Smooth muscle cell (in vitro differentiated cells): ENCODE measurements at regions not wholly inside any gene's neighbourhood (a gene's known extent, or its start where the extent isn't known, plus 50 kb on each side); places are given as distances from the start of the nearest gene placed in this dataset.

Source experiments
- DNase-seq: peaks from one replicate; lab custom pipeline; 2025; ENCODE audit not compliant: unreplicated experiment; lab: John Stamatoyannopoulos, UW
- H2AFZ ChIP-seq: fragments of 200-600 bp; sonication (generic); 2 replicates; pipeline ENCODE4 v1.6.0; 2016; ENCODE audit warnings: antibody characterized with exemption, low read depth, mild to moderate bottlenecking
- H3F3A ChIP-seq: fragments of 200-600 bp; sonication (generic); 2 replicates; pipeline ENCODE4 v1.6.0; 2017; ENCODE audit warnings: antibody characterized with exemption, low read depth
- H3K27ac ChIP-seq: fragments of 200-600 bp; sonication (generic); 2 replicates; pipeline ENCODE4 v1.5.1; 2016; ENCODE audit warnings: low read depth, mild to moderate bottlenecking
- H3K27me3 ChIP-seq: fragments of 200-600 bp; sonication (generic); 2 replicates; pipeline ENCODE4 v1.6.1; 2016; ENCODE audit warnings: low read depth, mild to moderate bottlenecking
- H3K36me3 ChIP-seq: fragments of 200-600 bp; sonication (generic); 2 replicates; pipeline ENCODE4 v1.5.1; 2016; ENCODE audit warnings: low read depth
- H3K4me1 ChIP-seq: fragments of 200-600 bp; sonication (generic); 2 replicates; pipeline ENCODE4 v1.5.1; 2016; ENCODE audit warnings: low read depth
- H3K4me2 ChIP-seq: fragments of 200-600 bp; sonication (generic); 2 replicates; pipeline ENCODE4 v1.6.0; 2016; ENCODE audit warnings: mild to moderate bottlenecking
- H3K4me3 ChIP-seq: fragments of 200-600 bp; sonication (generic); 2 replicates; pipeline ENCODE4 v1.5.1; 2016; ENCODE audit warnings: mild to moderate bottlenecking
- H3K79me2 ChIP-seq: fragments of 200-600 bp; sonication (generic); 2 replicates; pipeline ENCODE4 v1.6.0; 2016; ENCODE audit warnings: low read depth, mild to moderate bottlenecking
- H3K9ac ChIP-seq: fragments of 200-600 bp; sonication (generic); 2 replicates; pipeline ENCODE4 v1.6.0; 2016; ENCODE audit warnings: low read depth
- H3K9me3 ChIP-seq: fragments of 200-600 bp; sonication (generic); replicated peaks from 2 replicates; pipeline ENCODE4 v1.5.1; 2016; ENCODE audit warnings: low read depth
- H4K20me1 ChIP-seq: fragments of 200-600 bp; sonication (generic); 2 replicates; pipeline ENCODE4 v1.6.0; 2016; ENCODE audit warnings: low read depth
- CTCF ChIP-seq: fragments of 200-600 bp; sonication (generic); IDR thresholded peaks from 2 replicates; pipeline ENCODE4 v1.5.1; 2017; ENCODE audit warnings: borderline replicate concordance, mild to moderate bottlenecking, antibody characterized with exemption; ENCODE audit not compliant: insufficient read depth, poor library complexity, severe bottlenecking
- WGBS: methylation state at CpG from one replicate; pipeline ENCODE4 v1.1.7; 2016; ENCODE audit warnings: low lambda C conversion rate; 5-methylcytosine and 5-hydroxymethylcytosine counted together

- H3K36me3 ChIP-seq, result no peaks in the 10 kb centered on the region
- no peaks in the 10 kb centered on the region for H3K9me3 ChIP-seq
- H3K4me1 ChIP-seq, result no peaks in the 10 kb centered on the region
- H3F3A ChIP-seq, result no peaks in the 10 kb centered on the region
- DNase-seq, result no peak
- no peaks in the 10 kb centered on the region for H3K27me3 ChIP-seq
- H3K27ac ChIP-seq, result no peak overlapping the region
- no peak overlapping the region for H3K9ac ChIP-seq
- H4K20me1 ChIP-seq, result no peaks in the 10 kb centered on the region
- H2AFZ ChIP-seq, result no peak overlapping the region
- H3K79me2 ChIP-seq, result no peaks in the 10 kb centered on the region
- 100% methylated on average over 3 of the region's 3 CpGs for WGBS
- no peak overlapping the region for H3K4me2 ChIP-seq
- H3K4me3 ChIP-seq, result no peak overlapping the region
- no peak for TF ChIP-seq CTCF
Observed at GRCh38 chr5:173835131-173835530, 53.0 kb upstream of the CPEB4 start.

GRCh38 chr5:173835661-173836060, 52.5 kb upstream of the CPEB4 start:
- no peak overlapping the region for H3K4me2 ChIP-seq
- WGBS, result 77% methylated on average over 6 of the region's 6 CpGs
- no peaks in the 10 kb centered on the region for H3F3A ChIP-seq
- no peaks in the 10 kb centered on the region for H3K79me2 ChIP-seq
- no peak overlapping the region for H3K27ac ChIP-seq
- no peaks in the 10 kb centered on the region for H3K27me3 ChIP-seq
- no peak overlapping the region for H3K4me3 ChIP-seq
- no peaks in the 10 kb centered on the region for H4K20me1 ChIP-seq
- TF ChIP-seq CTCF, result no peak
- H3K36me3 ChIP-seq, result no peaks in the 10 kb centered on the region
- H2AFZ ChIP-seq, result no peak overlapping the region
- H3K4me1 ChIP-seq, result no peaks in the 10 kb centered on the region
- no peak overlapping the region for H3K9ac ChIP-seq
- no peak for DNase-seq
- no peaks in the 10 kb centered on the region for H3K9me3 ChIP-seq

- no peaks in the 10 kb centered on the region for H3F3A ChIP-seq
- no peak overlapping the region for H3K27ac ChIP-seq
- no peak overlapping the region for H3K9ac ChIP-seq
- WGBS, result 99% methylated on average over 3 of the region's 3 CpGs
- H3K9me3 ChIP-seq, result no peaks in the 10 kb centered on the region
- H3K4me3 ChIP-seq, result no peak overlapping the region
- H3K4me1 ChIP-seq, result no peaks in the 10 kb centered on the region
- no peaks in the 10 kb centered on the region for H3K27me3 ChIP-seq
- no peak for DNase-seq
- H3K36me3 ChIP-seq, result no peaks in the 10 kb centered on the region
- H2AFZ ChIP-seq, result no peak overlapping the region
- TF ChIP-seq CTCF, result no peak
- H3K79me2 ChIP-seq, result no peaks in the 10 kb centered on the region
- no peaks in the 10 kb centered on the region for H4K20me1 ChIP-seq
- no peak overlapping the region for H3K4me2 ChIP-seq
Observed at GRCh38 chr5:173837654-173838053, 50.5 kb upstream of the CPEB4 start.
